Neural cell (in vitro differentiated cells): ENCODE measurements at regions not wholly inside any gene's neighbourhood (a gene's known extent, or its start where the extent isn't known, plus 50 kb on each side); places are given as distances from the start of the nearest gene placed in this dataset.

Experiments used
- EP300 ChIP-seq: fragments of 450-650 bp; conservative IDR thresholded peaks from 2 replicates; pipeline ENCODE4 v1.6.1; 2014; ENCODE audit warnings: antibody characterized with exemption, mild to moderate bottlenecking, moderate library complexity; ENCODE audit not compliant: poor library complexity, severe bottlenecking
- TAF1 ChIP-seq: IDR thresholded peaks from 2 replicates; pipeline ENCODE4 v1.6.1; 2012; ENCODE audit warnings: low read depth
- TF ChIP-seq, protein P1 (sequence below): fragments of 450-650 bp; IDR thresholded peaks from 2 replicates; pipeline ENCODE4 v1.5.1; 2014; ENCODE audit warnings: antibody characterized with exemption, mild to moderate bottlenecking, moderate library complexity; ENCODE audit not compliant: poor library complexity, severe bottlenecking

DNA sequence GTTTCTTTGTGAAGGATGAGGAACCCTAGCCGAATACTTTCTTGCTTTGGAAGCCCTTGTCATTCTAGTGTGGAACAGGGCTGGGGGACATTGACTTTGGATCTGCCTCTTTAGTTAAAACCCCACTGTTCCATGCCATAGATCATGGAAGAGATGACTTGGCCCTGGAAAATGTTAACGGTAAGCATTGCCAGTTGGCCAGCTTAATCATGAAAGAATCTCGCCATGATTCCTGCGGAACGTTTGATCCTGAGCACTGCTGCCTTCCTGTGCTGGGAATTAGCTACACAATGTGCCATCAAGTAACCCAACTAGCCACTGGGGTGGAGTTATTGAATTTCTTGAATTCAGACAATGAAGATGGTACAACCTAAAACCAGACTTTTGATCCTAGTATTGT is 177.6 kb upstream of the FZD8 start:
- TF ChIP-seq, protein P1, sequence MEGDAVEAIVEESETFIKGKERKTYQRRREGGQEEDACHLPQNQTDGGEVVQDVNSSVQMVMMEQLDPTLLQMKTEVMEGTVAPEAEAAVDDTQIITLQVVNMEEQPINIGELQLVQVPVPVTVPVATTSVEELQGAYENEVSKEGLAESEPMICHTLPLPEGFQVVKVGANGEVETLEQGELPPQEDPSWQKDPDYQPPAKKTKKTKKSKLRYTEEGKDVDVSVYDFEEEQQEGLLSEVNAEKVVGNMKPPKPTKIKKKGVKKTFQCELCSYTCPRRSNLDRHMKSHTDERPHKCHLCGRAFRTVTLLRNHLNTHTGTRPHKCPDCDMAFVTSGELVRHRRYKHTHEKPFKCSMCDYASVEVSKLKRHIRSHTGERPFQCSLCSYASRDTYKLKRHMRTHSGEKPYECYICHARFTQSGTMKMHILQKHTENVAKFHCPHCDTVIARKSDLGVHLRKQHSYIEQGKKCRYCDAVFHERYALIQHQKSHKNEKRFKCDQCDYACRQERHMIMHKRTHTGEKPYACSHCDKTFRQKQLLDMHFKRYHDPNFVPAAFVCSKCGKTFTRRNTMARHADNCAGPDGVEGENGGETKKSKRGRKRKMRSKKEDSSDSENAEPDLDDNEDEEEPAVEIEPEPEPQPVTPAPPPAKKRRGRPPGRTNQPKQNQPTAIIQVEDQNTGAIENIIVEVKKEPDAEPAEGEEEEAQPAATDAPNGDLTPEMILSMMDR = no peak
- TF ChIP-seq EP300 (no peak), TAF1 (no peak)
